GM21423 (cell line): ENCODE measurements at regions not wholly inside any gene's neighbourhood (a gene's known extent, or its start where the extent isn't known, plus 50 kb on each side); places are given as distances from the start of the nearest gene placed in this dataset.

Experiments
- ATAC-seq: cut with Tn5 transposase; IDR thresholded peaks from one replicate; pipeline ENCODE4 v1.9.1; 2021; ENCODE audit warnings: mild to moderate bottlenecking, moderate library complexity; ENCODE audit not compliant: unreplicated experiment

- ATAC-seq: no peak
These were observed 426.9 kb upstream of the JARID2 start for GRCh38 chr6:14819001-14819400.

- no peak for ATAC-seq
These were observed 425.9 kb upstream of the JARID2 start for GRCh38 chr6:14819840-14820420.

- ATAC-seq: no peak
These were observed 423.8 kb upstream of the JARID2 start for GRCh38 chr6:14822012-14822553.

DNA sequence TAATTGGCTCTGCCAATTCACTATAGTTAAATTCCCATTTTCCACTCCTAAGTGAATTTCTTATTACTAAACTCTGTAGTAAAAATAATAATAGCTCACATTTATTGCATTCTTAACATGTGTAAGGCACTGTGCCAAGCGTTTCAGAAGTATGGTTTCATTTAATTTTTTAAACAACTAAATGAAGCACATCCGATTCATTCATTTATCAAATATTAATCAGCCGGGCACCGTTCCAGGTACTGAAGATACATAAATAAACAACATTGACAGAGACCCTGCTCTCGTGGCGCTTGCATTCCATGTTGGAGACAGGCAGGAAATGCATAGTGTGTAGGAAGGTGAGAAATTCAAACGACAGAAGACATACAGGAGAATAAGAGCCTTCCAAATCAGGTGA, 423.2 kb upstream of the JARID2 start:
- ATAC-seq: no peak

- ATAC-seq: no peak
These were observed 421.8 kb upstream of the JARID2 start for GRCh38 chr6:14824060-14824459.

GRCh38 chr6:14824484-14825275, 421.2 kb upstream of the JARID2 start:
- ATAC-seq: no peak

- ATAC-seq: no peak
These were observed 419.4 kb upstream of the JARID2 start for GRCh38 chr6:14826456-14826855.

- ATAC-seq: no peak
These were observed 418.5 kb upstream of the JARID2 start for GRCh38 chr6:14827354-14827753.

GRCh38 chr6:14828201-14828611, 417.7 kb upstream of the JARID2 start:
- no peak for ATAC-seq

DNA sequence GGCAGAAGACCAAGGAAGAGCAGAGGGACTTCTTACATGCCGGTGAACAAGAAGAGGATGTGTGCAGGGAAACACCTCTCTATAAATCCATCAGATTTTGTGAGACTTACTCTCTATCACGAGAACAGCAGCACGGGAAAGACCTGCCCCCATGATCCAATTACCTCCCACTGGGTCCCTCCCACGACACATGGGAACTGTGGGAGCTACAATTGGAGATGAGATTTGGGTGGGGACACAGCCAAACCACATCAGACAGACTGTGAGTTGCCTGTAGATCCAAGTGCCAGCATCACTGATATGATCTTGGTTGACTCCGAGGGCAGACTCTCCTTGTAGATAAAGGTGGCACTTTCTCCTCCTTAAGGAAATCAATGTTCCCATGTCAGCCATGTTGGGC, 414.8 kb upstream of the JARID2 start:
- no peak for ATAC-seq

DNA sequence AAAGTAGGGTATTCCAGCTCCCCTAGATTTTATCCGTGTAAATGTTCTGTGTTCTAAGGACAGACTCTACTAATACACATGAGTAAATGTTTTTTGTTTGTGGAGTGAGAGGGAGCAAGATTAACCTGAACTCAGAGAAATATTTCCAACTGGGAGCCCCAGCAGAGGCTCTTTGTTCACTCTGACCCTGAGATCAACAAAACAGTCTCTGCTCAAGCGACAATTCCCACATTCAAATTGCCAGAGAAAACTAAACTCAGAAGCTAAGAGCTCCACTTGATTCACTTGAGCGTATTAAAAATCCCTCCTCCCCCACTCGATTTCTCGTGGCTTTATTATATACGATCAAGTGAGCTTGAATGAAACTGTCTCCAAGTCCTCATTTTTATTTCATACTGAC, 413.9 kb upstream of the JARID2 start:
- no peak for ATAC-seq

GRCh38 chr6:14832427-14832826, 413.4 kb upstream of the JARID2 start:
- no peak for ATAC-seq

GRCh38 chr6:14834851-14835530, 410.9 kb upstream of the JARID2 start:
- ATAC-seq: no peak

GRCh38 chr6:14837435-14837834, 408.4 kb upstream of the JARID2 start:
- ATAC-seq: no peak

DNA sequence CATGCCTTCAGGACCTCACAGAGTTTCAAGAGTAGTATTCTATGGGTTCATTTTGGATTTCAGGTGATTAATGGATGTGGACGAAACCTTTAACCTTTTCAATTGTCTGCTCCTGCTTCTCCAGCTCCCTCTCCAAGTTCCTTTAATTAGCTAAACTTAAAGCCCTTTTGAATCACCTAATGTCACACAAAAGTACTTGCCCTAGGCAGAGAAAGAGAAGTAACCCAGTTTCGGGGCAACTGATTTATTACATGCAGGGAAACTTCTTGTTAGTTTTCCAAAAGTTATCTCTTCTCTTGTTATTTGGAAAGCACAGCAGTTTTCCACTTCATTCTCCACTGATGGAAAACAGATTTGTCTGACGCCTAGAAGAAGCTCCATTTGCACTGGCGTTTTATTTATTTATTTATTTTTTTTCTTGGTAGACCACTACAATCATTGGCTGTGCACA, 407.7 kb upstream of the JARID2 start:
- ATAC-seq: no peak

GRCh38 chr6:14841901-14842421, 403.9 kb upstream of the JARID2 start:
- no peak for ATAC-seq

DNA sequence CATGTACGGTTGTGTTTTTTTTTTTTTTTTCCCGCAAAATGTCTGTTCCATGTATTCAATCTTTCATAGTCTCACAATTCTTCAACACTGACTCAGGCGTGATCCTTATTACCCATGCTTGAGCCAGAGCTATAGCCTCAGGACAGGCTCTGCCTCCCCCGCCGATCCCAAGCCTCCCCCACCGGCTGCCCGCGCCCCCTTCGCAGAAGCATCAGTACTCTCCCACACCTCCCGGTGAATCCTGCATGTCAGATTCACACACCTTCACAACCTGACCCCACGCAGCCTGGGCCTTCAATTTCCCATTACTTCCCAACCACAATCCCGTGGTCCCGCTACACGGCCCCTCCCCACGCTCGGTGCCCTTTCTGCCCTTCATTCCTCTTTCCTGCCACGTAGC, 401.5 kb upstream of the JARID2 start:
- ATAC-seq: no peak

GRCh38 chr6:14848019-14848418, 397.9 kb upstream of the JARID2 start:
- no peak for ATAC-seq

- ATAC-seq: no peak
These were observed 396.7 kb upstream of the JARID2 start for GRCh38 chr6:14849185-14849584.

DNA sequence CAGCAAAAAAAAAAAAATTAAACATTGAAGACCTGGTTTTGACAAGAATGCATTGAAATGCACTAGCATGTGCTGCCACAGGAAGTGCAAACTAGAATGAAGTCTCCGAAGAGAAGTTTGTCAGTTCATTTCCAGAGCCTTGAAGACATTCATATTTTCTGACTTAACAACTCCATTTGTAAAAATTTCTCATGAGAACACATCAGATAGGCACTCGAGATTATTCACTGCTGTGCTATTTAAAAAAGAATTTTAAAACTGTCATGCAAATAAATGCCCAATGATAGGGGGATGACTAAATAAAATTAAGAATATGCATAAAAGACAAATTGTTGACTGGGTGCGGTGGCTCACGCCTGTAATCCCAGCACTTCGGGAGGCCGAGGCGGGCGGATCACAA, 394.6 kb upstream of the JARID2 start:
- no peak for ATAC-seq

DNA sequence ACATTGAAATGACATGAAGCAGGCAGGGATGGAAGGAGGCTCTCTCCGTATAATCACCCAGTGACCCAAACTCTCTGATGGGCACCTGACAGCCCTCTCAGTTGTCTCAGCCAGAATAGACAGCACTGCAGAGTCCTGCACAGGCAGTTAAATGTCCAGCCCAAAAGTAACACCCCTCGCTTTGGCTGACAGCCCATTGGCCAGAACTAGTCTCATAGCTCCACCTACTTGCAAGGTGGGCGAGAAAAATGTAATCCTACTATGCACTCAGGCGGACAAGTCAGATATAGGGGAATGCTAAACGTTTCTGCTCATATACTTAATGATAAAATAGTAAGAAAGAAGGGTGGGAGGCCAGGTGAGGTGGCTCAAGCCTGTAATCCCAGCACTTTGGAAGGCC, 393.5 kb upstream of the JARID2 start:
- ATAC-seq: no peak

DNA sequence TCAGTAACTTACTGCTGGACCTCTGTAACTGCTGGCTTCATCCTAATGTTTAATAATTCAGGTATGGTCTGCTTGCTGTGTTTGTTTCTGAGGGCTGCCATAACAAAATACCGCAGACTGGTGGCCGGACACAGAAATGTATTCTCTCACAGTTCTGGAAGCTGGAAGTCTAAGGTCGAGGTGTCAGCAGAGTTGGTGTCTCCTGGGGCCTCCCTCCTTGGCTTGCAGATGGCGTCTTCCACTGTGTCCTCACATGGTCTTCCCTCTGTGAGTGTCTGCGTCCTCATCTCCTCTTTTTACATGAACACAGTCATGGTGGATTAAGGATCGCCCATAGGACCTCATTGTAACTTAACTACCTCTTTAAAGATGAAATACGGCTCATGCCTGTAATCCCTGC, 389.7 kb upstream of the JARID2 start:
- no peak for ATAC-seq
